Activated CD4-positive, alpha-beta T cell treated with anti-CD3 and anti-CD28 coated beads, Interleukin-2, amount 10 ng/mL, durations not matched to agents 7 days and 5 days (primary cell): ENCODE measurements at regions not wholly inside any gene's neighbourhood (a gene's known extent, or its start where the extent isn't known, plus 50 kb on each side); places are given as distances from the start of the nearest gene placed in this dataset.
"Not testable (repeated sequence)": the region's sequence is repeated elsewhere in the genome, so short reads cannot be mapped to it uniquely, and the experiment has no call there.

Experiments
- CTCF ChIA-PET: fragments of 350-600 bp; sonication (Branson Sonifier 250); formaldehyde crosslinking; loops from one replicate; lab custom pipeline; 2021; ENCODE audit warnings: antibody characterized with exemption; lab: Charles Lee
- POLR2A ChIA-PET: fragments of 350-600 bp; sonication (Branson Sonifier 250); formaldehyde crosslinking; loops from one replicate; lab custom pipeline; 2021; ENCODE audit warnings: antibody characterized with exemption; lab: Charles Lee
- DNase-seq: peaks from one replicate; pipeline ENCODE4 v3.0.0-alpha.2; 2020
- H3K27ac Mint-ChIP-seq: one replicate; pipeline ENCODE4 v1.8.0; 2021; ENCODE audit warnings: mild to moderate bottlenecking, moderate library complexity, mixed read lengths
- H3K27me3 Mint-ChIP-seq: one replicate; pipeline ENCODE4 v1.8.0; 2021; ENCODE audit warnings: mixed read lengths
- H3K36me3 Mint-ChIP-seq: one replicate; pipeline ENCODE4 v1.8.0; 2021; ENCODE audit warnings: low read depth, mixed read lengths
- H3K4me1 Mint-ChIP-seq: one replicate; pipeline ENCODE4 v1.8.0; 2021; ENCODE audit warnings: mixed read lengths
- H3K4me3 Mint-ChIP-seq: one replicate; pipeline ENCODE4 v1.8.0; 2021; ENCODE audit warnings: mild to moderate bottlenecking, moderate library complexity, mixed read lengths
- H3K9me3 Mint-ChIP-seq: one replicate; pipeline ENCODE4 v1.8.0; 2021; ENCODE audit warnings: mixed read lengths

- Mint-ChIP-seq H3K27me3 (peaks cover 8% of the 10 kb centered on the region), H3K4me3 (no peak overlapping the region), H3K4me1 (no peaks in the 10 kb centered on the region), H3K9me3 (no peaks in the 10 kb centered on the region), H3K36me3 (no peaks in the 10 kb centered on the region), H3K27ac (no peak overlapping the region)
- ChIA-PET POLR2A (no interaction called here), CTCF (no interaction called here)
- DNase-seq, result no peak
Measured at GRCh38 chr9:7560669-7561305, 238.8 kb downstream of the DMAC1 start.

GRCh38 chr9:7554699-7555098 is 244.9 kb downstream of the DMAC1 start:
- no peak overlapping the region for H3K4me3 Mint-ChIP-seq
- no peaks in the 10 kb centered on the region for H3K4me1 Mint-ChIP-seq
- DNase-seq, result no peak
- H3K27ac Mint-ChIP-seq, result no peak overlapping the region
- no peaks in the 10 kb centered on the region for H3K36me3 Mint-ChIP-seq
- ChIA-PET CTCF (no interaction called here), POLR2A (no interaction called here)
- no peaks in the 10 kb centered on the region for H3K9me3 Mint-ChIP-seq
- peaks cover 33% of the 10 kb centered on the region for H3K27me3 Mint-ChIP-seq

GRCh38 chr9:7552706-7553105 is 246.9 kb downstream of the DMAC1 start:
- H3K4me1 Mint-ChIP-seq, H3K4me3 Mint-ChIP-seq, DNase-seq, H3K27ac Mint-ChIP-seq, H3K36me3 Mint-ChIP-seq, CTCF ChIA-PET, H3K9me3 Mint-ChIP-seq, POLR2A ChIA-PET: not testable (repeated sequence)
- H3K27me3 Mint-ChIP-seq, result peaks cover 35% of the 10 kb centered on the region

GRCh38 chr9:7549249-7549648 is 250.3 kb downstream of the DMAC1 start:
- Mint-ChIP-seq H3K4me3 (no peak overlapping the region), H3K36me3 (no peaks in the 10 kb centered on the region), H3K27ac (no peak overlapping the region), H3K27me3 (peaks cover 38% of the 10 kb centered on the region), H3K9me3 (no peaks in the 10 kb centered on the region), H3K4me1 (no peaks in the 10 kb centered on the region)
- CTCF ChIA-PET, result no interaction called here
- POLR2A ChIA-PET, result interaction anchor here (0.6 kb wide), 1 partner anchor 707 kb away, joined by 4 read pairs; no protein-coding TSS in a partner anchor
- DNase-seq, result no peak

- Mint-ChIP-seq H3K4me1 (no peaks in the 10 kb centered on the region), H3K4me3 (no peak overlapping the region), H3K27ac (no peak overlapping the region), H3K27me3 (peaks cover 23% of the 10 kb centered on the region), H3K36me3 (no peaks in the 10 kb centered on the region), H3K9me3 (no peaks in the 10 kb centered on the region)
- DNase-seq, result no peak
- ChIA-PET CTCF (no interaction called here), POLR2A (no interaction called here)
Measured at GRCh38 chr9:7546261-7546660, 253.3 kb downstream of the DMAC1 start.

GRCh38 chr9:7545371-7546165 is 254.0 kb downstream of the DMAC1 start:
- Mint-ChIP-seq H3K27me3 (peaks cover 18% of the 10 kb centered on the region), H3K9me3 (no peaks in the 10 kb centered on the region), H3K27ac (no peak overlapping the region), H3K4me3 (no peak overlapping the region), H3K4me1 (no peaks in the 10 kb centered on the region), H3K36me3 (no peaks in the 10 kb centered on the region)
- ChIA-PET CTCF (no interaction called here), POLR2A (no interaction called here)
- DNase-seq, result no peak

- H3K27me3 Mint-ChIP-seq, result peaks cover 15% of the 10 kb centered on the region
- no peak for DNase-seq
- H3K36me3 Mint-ChIP-seq, result no peaks in the 10 kb centered on the region
- no peaks in the 10 kb centered on the region for H3K4me1 Mint-ChIP-seq
- CTCF ChIA-PET, result no interaction called here
- no peaks in the 10 kb centered on the region for H3K9me3 Mint-ChIP-seq
- no peak overlapping the region for H3K4me3 Mint-ChIP-seq
- H3K27ac Mint-ChIP-seq, result no peak overlapping the region
- POLR2A ChIA-PET, result no interaction called here
Measured at GRCh38 chr9:7542693-7543092, 256.9 kb downstream of the DMAC1 start.

GRCh38 chr9:7542126-7542525 is 257.5 kb downstream of the DMAC1 start:
- H3K4me3 Mint-ChIP-seq, result no peak overlapping the region
- peaks cover 15% of the 10 kb centered on the region for H3K27me3 Mint-ChIP-seq
- no peak overlapping the region for H3K27ac Mint-ChIP-seq
- CTCF ChIA-PET, result no interaction called here
- POLR2A ChIA-PET, result no interaction called here
- no peaks in the 10 kb centered on the region for H3K36me3 Mint-ChIP-seq
- no peaks in the 10 kb centered on the region for H3K9me3 Mint-ChIP-seq
- no peak for DNase-seq
- H3K4me1 Mint-ChIP-seq, result no peaks in the 10 kb centered on the region

- H3K27me3 Mint-ChIP-seq, result peaks cover 3% of the 10 kb centered on the region
- ChIA-PET POLR2A (no interaction called here), CTCF (no interaction called here)
- H3K36me3 Mint-ChIP-seq, result no peaks in the 10 kb centered on the region
- peak; percentile 49 for DNase-seq
- H3K9me3 Mint-ChIP-seq, result peaks cover 4% of the 10 kb centered on the region
- H3K4me1 Mint-ChIP-seq, result peaks cover 25% of the 10 kb centered on the region
- H3K4me3 Mint-ChIP-seq, result no peak overlapping the region
- H3K27ac Mint-ChIP-seq, result no peak overlapping the region
Measured at GRCh38 chr9:7536310-7536939, 263.2 kb downstream of the DMAC1 start.

GRCh38 chr9:7534211-7534935 is 265.2 kb downstream of the DMAC1 start:
- H3K4me3 Mint-ChIP-seq, result no peak overlapping the region
- CTCF ChIA-PET, result interaction anchor here (0.7 to 0.9 kb wide), 2 partner anchors 10 to 707 kb away, joined by 3 to 4 read pairs; no protein-coding TSS in a partner anchor
- POLR2A ChIA-PET, result no interaction called here
- no peaks in the 10 kb centered on the region for H3K36me3 Mint-ChIP-seq
- peaks cover 15% of the 10 kb centered on the region for H3K27me3 Mint-ChIP-seq
- H3K4me1 Mint-ChIP-seq, result peaks cover 27% of the 10 kb centered on the region
- no peak for DNase-seq
- peak overlapping the region; percentile 44 for H3K27ac Mint-ChIP-seq
- peaks cover 4% of the 10 kb centered on the region for H3K9me3 Mint-ChIP-seq

- Mint-ChIP-seq H3K4me3 (no peak overlapping the region), H3K27me3 (peaks cover 21% of the 10 kb centered on the region), H3K4me1 (peaks cover 27% of the 10 kb centered on the region), H3K9me3 (peaks cover 4% of the 10 kb centered on the region), H3K27ac (peak overlapping the region; percentile 19), H3K36me3 (no peaks in the 10 kb centered on the region)
- POLR2A ChIA-PET, result no interaction called here
- no peak for DNase-seq
- CTCF ChIA-PET, result interaction anchor here (0.9 kb wide), 1 partner anchor 706 kb away, joined by 4 read pairs; no protein-coding TSS in a partner anchor
Measured at GRCh38 chr9:7533376-7534090, 266.0 kb downstream of the DMAC1 start.

GRCh38 chr9:7523426-7524043 is 276.0 kb downstream of the DMAC1 start:
- H3K9me3 Mint-ChIP-seq, result no peaks in the 10 kb centered on the region
- no peak overlapping the region for H3K27ac Mint-ChIP-seq
- H3K4me3 Mint-ChIP-seq, result no peak overlapping the region
- ChIA-PET CTCF (interaction anchor here (1.6 kb wide), 1 partner anchor 11 kb away, joined by 3 read pairs; no protein-coding TSS in a partner anchor), POLR2A (no interaction called here)
- no peak for DNase-seq
- H3K27me3 Mint-ChIP-seq, result peaks cover 18% of the 10 kb centered on the region
- H3K4me1 Mint-ChIP-seq, result no peaks in the 10 kb centered on the region
- no peaks in the 10 kb centered on the region for H3K36me3 Mint-ChIP-seq
